K562 (cell line): ENCODE measurements at regions not wholly inside any gene's neighbourhood (a gene's known extent, or its start where the extent isn't known, plus 50 kb on each side); places are given as distances from the start of the nearest gene placed in this dataset.

Source experiments
- ATAC-seq: fragments of 200-7000 bp; cut with Tn5 transposase; 3 replicates; pipeline ENCODE4 v1.9.1; 2020; ENCODE audit warnings: moderate library complexity
- BruUV-seq: library from RNA; stranded (reverse); fragments of 400-500 nt; replicated peaks from 2 replicates; lab custom pipeline; 2021; lab: Mats Ljungman, UMichigan
- CTCF ChIA-PET: fragments of 300-600 bp; formaldehyde crosslinking; extraction: SDS; loops from one replicate; lab custom pipeline; 2021; ENCODE audit warnings: low intra/inter-chr PET ratio; lab: Yijun Ruan, JAX
- POLR2A ChIA-PET: fragments of 300-600, 350-650 bp; sonication (Branson Sonifier 250); formaldehyde crosslinking; extraction: SDS; loops from one replicate; lab custom pipeline; 2021; ENCODE audit warnings: antibody characterized with exemption, inconsistent platforms; lab: Yijun Ruan, JAX
- DNase-seq, 4 experiments: peaks; one replicate each; pipeline versions ENCODE4 v3.0.0 to v3.0.0-alpha.2; 2011 to 2018; ENCODE audit warnings: low spot score in 3 of 4, mixed read lengths in 3 of 4; ENCODE audit errors: extremely low read depth in 1 of 4
- FAIRE-seq: peaks from 2 replicates; lab custom pipeline; 2011; peaks lifted over from hg19 to GRCh38; lab: Jason Lieb, UNC
- H2AFZ ChIP-seq: 2 replicates; pipeline ENCODE4 v1.6.0; 2011; ENCODE audit warnings: low read depth, low read length, control low read depth, inconsistent platforms
- H3K27ac ChIP-seq: fragments of 200-600 bp; 3 replicates; pipeline ENCODE4 v1.8.0; 2011; ENCODE audit warnings: low read depth, mild to moderate bottlenecking, control low read depth, inconsistent platforms, low read length, moderate library complexity, mixed read lengths; ENCODE audit errors: extremely low read depth
- H3K27me3 ChIP-seq, 2 experiments: fragments of 300-600 bp in 1 of 2; 2 replicates in 1 of 2; 3 replicates in 1 of 2; pipeline versions ENCODE4 v1.6.0 to v1.8.0; 2011; ENCODE audit warnings: inconsistent platforms in 2 of 2, low read length in 2 of 2, mild to moderate bottlenecking in 1 of 2, mixed read lengths in 1 of 2, moderate library complexity in 1 of 2; ENCODE audit not compliant: control insufficient read depth in 2 of 2, insufficient read depth in 2 of 2
- H3K36me3 ChIP-seq: fragments of 300-600 bp; 3 replicates; pipeline ENCODE4 v1.8.0; 2011; ENCODE audit warnings: mild to moderate bottlenecking, low read length, inconsistent platforms; ENCODE audit not compliant: control insufficient read depth, insufficient read depth
- H3K4me1 ChIP-seq, 2 experiments: fragments of 200-600 bp in 1 of 2; replicated peaks in 1 of 2; 2 replicates in 1 of 2; 3 replicates in 1 of 2; pipeline versions ENCODE4 v1.5.1 to v1.8.0; 2011; ENCODE audit warnings: inconsistent platforms in 2 of 2, low read length in 2 of 2, mild to moderate bottlenecking in 1 of 2, mixed read lengths in 1 of 2, moderate library complexity in 1 of 2; ENCODE audit not compliant: control insufficient read depth in 2 of 2, insufficient read depth in 2 of 2
- H3K4me2 ChIP-seq: 2 replicates; pipeline ENCODE4 v1.6.1; 2011; ENCODE audit warnings: low read length, control low read depth, inconsistent platforms, mixed read lengths; ENCODE audit not compliant: insufficient read depth
- H3K4me3 ChIP-seq: fragments of 200-600 bp; sonication (generic), shearing (Covaris generic); 2 replicates; pipeline ENCODE4 v1.5.1; 2016; ENCODE audit warnings: control low read depth, inconsistent platforms
- H3K79me2 ChIP-seq: fragments of 200-600 bp; 3 replicates; pipeline ENCODE4 v1.8.0; 2011; ENCODE audit warnings: low read length, inconsistent platforms; ENCODE audit not compliant: control insufficient read depth, insufficient read depth
- H3K9ac ChIP-seq, 2 experiments: 2 replicates each; pipeline versions ENCODE4 v1.6.0 to v1.6.1; 2011; ENCODE audit warnings: low read depth in 2 of 2, low read length in 2 of 2, control low read depth in 1 of 2, inconsistent platforms in 1 of 2, mild to moderate bottlenecking in 1 of 2, mixed read lengths in 1 of 2; ENCODE audit not compliant: insufficient read depth in 1 of 2
- H3K9me1 ChIP-seq: one replicate; pipeline ENCODE4 v1.6.0; 2011; ENCODE audit warnings: inconsistent platforms, mild to moderate bottlenecking, low read length, moderate library complexity; ENCODE audit not compliant: control insufficient read depth, insufficient read depth
- H3K9me3 ChIP-seq: replicated peaks from 2 replicates; pipeline ENCODE4 v1.5.1; 2011; ENCODE audit warnings: low read depth, low read length, inconsistent platforms; ENCODE audit not compliant: control insufficient read depth, insufficient read depth
- H4K20me1 ChIP-seq: replicated peaks from 2 replicates; pipeline ENCODE4 v1.6.1; 2011; ENCODE audit warnings: low read length, inconsistent platforms, mixed read lengths; ENCODE audit not compliant: control insufficient read depth, insufficient read depth
- CBX2 ChIP-seq: fragments of 200-600 bp; sonication (generic); IDR thresholded peaks from one replicate; pipeline ENCODE4 v1.6.1; 2012; ENCODE audit warnings: mild to moderate bottlenecking, low read length, inconsistent platforms; ENCODE audit not compliant: insufficient read depth, poor library complexity, severe bottlenecking
- COPS2 ChIP-seq: fragments of 450-650 bp; conservative IDR thresholded peaks from 2 replicates; pipeline ENCODE4 v1.6.1; 2016; ENCODE audit warnings: mild to moderate bottlenecking, moderate library complexity
- DMBX1 ChIP-seq: fragments of 250-450 bp; sonication (Bioruptor Pico); IDR thresholded peaks from 2 replicates; pipeline ENCODE4 v1.8.0; 2022; ENCODE audit warnings: inconsistent platforms, mild to moderate bottlenecking, moderate library complexity, borderline replicate concordance
- FIP1L1 ChIP-seq: fragments of 200-400 bp; formaldehyde crosslinking; IDR thresholded peaks from 2 replicates; pipeline ENCODE4 v1.6.1; 2018; ENCODE audit warnings: mild to moderate bottlenecking, low read depth, low read length; ENCODE audit not compliant: poor library complexity, severe bottlenecking
- LCOR ChIP-seq: sonication (generic); formaldehyde crosslinking; IDR thresholded peaks from 2 replicates; pipeline ENCODE4 v1.8.0; 2022; ENCODE audit warnings: mild to moderate bottlenecking, missing genetic modification reagents
- MAFF ChIP-seq: IDR thresholded peaks from 2 replicates; pipeline ENCODE4 v1.6.1; 2012; ENCODE audit warnings: low read length, improper control_type of control experiment
- MAZ ChIP-seq, 2 experiments: fragments of 450-650 bp in 1 of 2; sonication (generic) in 1 of 2; formaldehyde crosslinking; IDR thresholded peaks in 1 of 2; conservative IDR thresholded peaks in 1 of 2; 2 replicates each; pipeline versions ENCODE4 v1.4.0 to v1.5.0; 2020; ENCODE audit warnings: mild to moderate bottlenecking in 1 of 2, missing genetic modification reagents in 1 of 2
- MCM2 ChIP-seq: fragments of 450-650 bp; IDR thresholded peaks from 2 replicates; pipeline ENCODE4 v1.6.1; 2017; ENCODE audit warnings: low read depth, mild to moderate bottlenecking
- SETDB1 ChIP-seq: IDR thresholded peaks from one replicate; pipeline ENCODE4 v1.6.1; 2012; ENCODE audit warnings: low read length, control low read depth, inconsistent platforms
- SMARCB1 ChIP-seq: IDR thresholded peaks from 2 replicates; pipeline ENCODE4 v1.6.1; 2011; ENCODE audit warnings: improper control_type of control experiment, low read depth; ENCODE audit not compliant: insufficient read length
- TAF15 ChIP-seq: fragments of 200-400 bp; formaldehyde crosslinking; IDR thresholded peaks from 2 replicates; pipeline ENCODE4 v1.6.1; 2017; ENCODE audit warnings: mild to moderate bottlenecking, low read depth, low read length, moderate library complexity
- TAL1 ChIP-seq: fragments of 450-650 bp; IDR thresholded peaks from 2 replicates; pipeline ENCODE4 v1.6.1; 2016; ENCODE audit warnings: mild to moderate bottlenecking
- WGBS: fragments of 100-300 bp; shearing (Covaris generic); methylation state at CpG from one replicate; pipeline ENCODE4 v1.1.6; 2016; ENCODE audit warnings: low coverage, mixed read lengths; ENCODE audit not compliant: insufficient coverage; ENCODE audit errors: missing lambda C conversion rate; 5-methylcytosine and 5-hydroxymethylcytosine counted together
- in situ Hi-C: fragments of 300-500 bp; cut with MboI; formaldehyde crosslinking; loops from 4 replicates; pipeline ENCODE4 v1.15.0; 2018; ENCODE audit warnings: inconsistent platforms, mixed read lengths
- intact Hi-C: fragments of 100-400 bp; cut with micrococcal nuclease; formaldehyde crosslinking; loops from 2 replicates; pipeline ENCODE4 v1.14.2; 2022
- TF ChIP-seq, protein P1 (sequence below): sonication (generic); formaldehyde crosslinking; IDR thresholded peaks from 2 replicates; pipeline ENCODE4 v1.8.0; 2023; ENCODE audit warnings: mild to moderate bottlenecking, missing genetic modification reagents
- TF ChIP-seq, protein P2 (sequence below): fragments of 450-650 bp; formaldehyde crosslinking; IDR thresholded peaks from 2 replicates; pipeline ENCODE4 v1.4.0; 2022; ENCODE audit warnings: missing genetic modification characterization
- TF ChIP-seq, protein P3 (sequence below): fragments of 250-450 bp; sonication (Bioruptor Pico); IDR thresholded peaks from 2 replicates; pipeline ENCODE4 v1.8.0; 2021; ENCODE audit warnings: moderate library complexity, mild to moderate bottlenecking, inconsistent platforms
- TF ChIP-seq, protein P4 (sequence below): sonication (generic); formaldehyde crosslinking; IDR thresholded peaks from 2 replicates; pipeline ENCODE4 v1.8.1; 2023; ENCODE audit warnings: mild to moderate bottlenecking, missing genetic modification reagents

DNA sequence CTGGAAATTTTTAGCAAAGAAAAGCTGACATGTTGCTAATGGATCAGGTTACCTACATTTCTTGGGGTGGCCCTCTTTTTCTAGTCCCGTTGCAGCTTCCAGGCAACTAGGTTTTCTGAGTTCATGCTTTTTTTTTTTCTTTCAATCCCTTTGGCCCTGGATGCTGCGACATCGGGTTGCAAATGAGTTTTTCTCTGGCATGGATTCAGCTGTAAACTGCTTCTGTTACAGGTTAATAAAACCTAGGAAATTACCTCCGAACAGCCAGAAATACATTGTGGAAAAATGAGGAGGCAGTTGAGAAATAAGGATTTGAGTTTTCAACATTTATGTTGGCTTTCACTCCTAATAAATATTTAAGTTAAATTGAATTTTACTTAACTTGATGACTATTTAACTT is 149.8 kb upstream of the MAF start:
- Histone ChIP-seq H3K9me1 (no peaks in the 10 kb centered on the region), H3K27me3 (no peaks in the 10 kb centered on the region), H2AFZ (no peak overlapping the region), H3K9me3 (no peaks in the 10 kb centered on the region), H3K36me3 (no peaks in the 10 kb centered on the region), H4K20me1 (no peaks in the 10 kb centered on the region), H3K4me3 (no peak overlapping the region), H3K4me2 (no peak overlapping the region), H3K27ac (no peak overlapping the region), H3K9ac (no peak overlapping the region), H3K4me1 (no peaks in the 10 kb centered on the region), H3K79me2 (no peaks in the 10 kb centered on the region)
- BruUV-seq, result no TSS peak
- POLR2A ChIA-PET, result interaction anchor here (1.5 to 2.8 kb wide), 2 partner anchors 16 to 19 kb away, joined by 3 to 5 read pairs; no protein-coding TSS in a partner anchor
- ATAC-seq (no peak), DNase-seq (no peak), FAIRE-seq (no peak)
- 13% methylated on average over 4 of the region's 4 CpGs for WGBS
- no peak for TF ChIP-seq CBX2
- TF ChIP-seq, protein P1, sequence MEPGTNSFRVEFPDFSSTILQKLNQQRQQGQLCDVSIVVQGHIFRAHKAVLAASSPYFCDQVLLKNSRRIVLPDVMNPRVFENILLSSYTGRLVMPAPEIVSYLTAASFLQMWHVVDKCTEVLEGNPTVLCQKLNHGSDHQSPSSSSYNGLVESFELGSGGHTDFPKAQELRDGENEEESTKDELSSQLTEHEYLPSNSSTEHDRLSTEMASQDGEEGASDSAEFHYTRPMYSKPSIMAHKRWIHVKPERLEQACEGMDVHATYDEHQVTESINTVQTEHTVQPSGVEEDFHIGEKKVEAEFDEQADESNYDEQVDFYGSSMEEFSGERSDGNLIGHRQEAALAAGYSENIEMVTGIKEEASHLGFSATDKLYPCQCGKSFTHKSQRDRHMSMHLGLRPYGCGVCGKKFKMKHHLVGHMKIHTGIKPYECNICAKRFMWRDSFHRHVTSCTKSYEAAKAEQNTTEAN (CRISPR knock-in tag), result no peak
- TF ChIP-seq, protein P2, sequence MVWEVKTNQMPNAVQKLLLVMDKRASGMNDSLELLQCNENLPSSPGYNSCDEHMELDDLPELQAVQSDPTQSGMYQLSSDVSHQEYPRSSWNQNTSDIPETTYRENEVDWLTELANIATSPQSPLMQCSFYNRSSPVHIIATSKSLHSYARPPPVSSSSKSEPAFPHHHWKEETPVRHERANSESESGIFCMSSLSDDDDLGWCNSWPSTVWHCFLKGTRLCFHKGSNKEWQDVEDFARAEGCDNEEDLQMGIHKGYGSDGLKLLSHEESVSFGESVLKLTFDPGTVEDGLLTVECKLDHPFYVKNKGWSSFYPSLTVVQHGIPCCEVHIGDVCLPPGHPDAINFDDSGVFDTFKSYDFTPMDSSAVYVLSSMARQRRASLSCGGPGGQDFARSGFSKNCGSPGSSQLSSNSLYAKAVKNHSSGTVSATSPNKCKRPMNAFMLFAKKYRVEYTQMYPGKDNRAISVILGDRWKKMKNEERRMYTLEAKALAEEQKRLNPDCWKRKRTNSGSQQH (CRISPR knock-in tag), result no peak
- TF ChIP-seq, protein P3, sequence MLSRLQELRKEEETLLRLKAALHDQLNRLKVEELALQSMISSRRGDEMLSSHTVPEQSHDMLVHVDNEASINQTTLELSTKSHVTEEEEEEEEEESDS (CRISPR knock-in tag), result no peak
- no peak for TF ChIP-seq COPS2
- TF ChIP-seq, protein P4, sequence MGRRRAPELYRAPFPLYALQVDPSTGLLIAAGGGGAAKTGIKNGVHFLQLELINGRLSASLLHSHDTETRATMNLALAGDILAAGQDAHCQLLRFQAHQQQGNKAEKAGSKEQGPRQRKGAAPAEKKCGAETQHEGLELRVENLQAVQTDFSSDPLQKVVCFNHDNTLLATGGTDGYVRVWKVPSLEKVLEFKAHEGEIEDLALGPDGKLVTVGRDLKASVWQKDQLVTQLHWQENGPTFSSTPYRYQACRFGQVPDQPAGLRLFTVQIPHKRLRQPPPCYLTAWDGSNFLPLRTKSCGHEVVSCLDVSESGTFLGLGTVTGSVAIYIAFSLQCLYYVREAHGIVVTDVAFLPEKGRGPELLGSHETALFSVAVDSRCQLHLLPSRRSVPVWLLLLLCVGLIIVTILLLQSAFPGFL (CRISPR knock-in tag), result no peak
- no peak for TF ChIP-seq TAF15
- TF ChIP-seq LCOR (CRISPR knock-in tag), result no peak
- TF ChIP-seq SETDB1, result no peak
- no peak for TF ChIP-seq FIP1L1
- TF ChIP-seq SMARCB1, result no peak
- no peak for TF ChIP-seq MAFF
- no peak for TF ChIP-seq MCM2
- TF ChIP-seq TAL1, result no peak
- no peak for TF ChIP-seq MAZ (CRISPR knock-in tag; conservative IDR thresholded peaks at IDR 0.05 in 1 of 2, IDR thresholded peaks at IDR 0.05 in 1 of 2)
- no peak for TF ChIP-seq DMBX1 (CRISPR knock-in tag)
- CTCF ChIA-PET, result no interaction called here
- in situ Hi-C loops (no loop called here), intact Hi-C loops (no loop called here)
